ENCODE measurements at regions not wholly inside any gene's neighbourhood (a gene's known extent, or its start where the extent isn't known, plus 50 kb on each side); places are given as distances from the start of the nearest gene placed in this dataset.

GRCh38 chr4:15130441-15130840 is 128.2 kb downstream of the CPEB2 start:
- no peak for DNase-seq

GRCh38 chr4:15131551-15131950 is 129.3 kb downstream of the CPEB2 start:
- DNase-seq: no peak

GRCh38 chr4:15132739-15133138 is 130.5 kb downstream of the CPEB2 start:
- no peak for DNase-seq

- no peak for DNase-seq
These were observed 137.3 kb downstream of the CPEB2 start for GRCh38 chr4:15139599-15139998.

- no peak for DNase-seq
These were observed 139.9 kb downstream of the CPEB2 start for GRCh38 chr4:15142201-15142600.

- DNase-seq: no peak
These were observed 141.3 kb downstream of the CPEB2 start for GRCh38 chr4:15143551-15143950.

- no peak for DNase-seq
These were observed 142.1 kb downstream of the CPEB2 start for GRCh38 chr4:15144249-15144966.

- no peak for DNase-seq
These were observed 142.7 kb downstream of the CPEB2 start for GRCh38 chr4:15144967-15145295.

GRCh38 chr4:15145709-15146108 is 143.4 kb downstream of the CPEB2 start:
- no peak for DNase-seq

- DNase-seq: no peak
These were observed 145.4 kb downstream of the CPEB2 start for GRCh38 chr4:15147714-15148113.

GRCh38 chr4:15148199-15148598 is 145.9 kb downstream of the CPEB2 start:
- no peak for DNase-seq

GRCh38 chr4:15148691-15149090 is 146.4 kb downstream of the CPEB2 start:
- DNase-seq: no peak

- DNase-seq: no peak
These were observed 147.1 kb downstream of the CPEB2 start for GRCh38 chr4:15149234-15149838.

GRCh38 chr4:15149839-15150592 is 147.7 kb downstream of the CPEB2 start:
- DNase-seq: no peak

GRCh38 chr4:15150631-15151030 is 148.3 kb downstream of the CPEB2 start:
- DNase-seq: no peak

- no peak for DNase-seq
These were observed 148.8 kb downstream of the CPEB2 start for GRCh38 chr4:15151033-15151432.

- no peak for DNase-seq
These were observed 151.4 kb downstream of the CPEB2 start for GRCh38 chr4:15153662-15154061.

GRCh38 chr4:15158406-15159091 is 156.3 kb downstream of the CPEB2 start:
- no peak for DNase-seq

- DNase-seq: no peak
These were observed 157.3 kb downstream of the CPEB2 start for GRCh38 chr4:15159477-15160019.

GRCh38 chr4:15161439-15161838 is 159.2 kb downstream of the CPEB2 start:
- DNase-seq: no peak

GRCh38 chr4:15162046-15162445 is 159.8 kb downstream of the CPEB2 start:
- no peak for DNase-seq

- DNase-seq: no peak
These were observed 160.4 kb downstream of the CPEB2 start for GRCh38 chr4:15162465-15163283.
